H9 (cell line): ENCODE measurements at regions not wholly inside any gene's neighbourhood (a gene's known extent, or its start where the extent isn't known, plus 50 kb on each side); places are given as distances from the start of the nearest gene placed in this dataset.

Experiments
- DNase-seq: peaks from one replicate; pipeline ENCODE4 v3.0.0-alpha.2; 2017
- H2AFZ ChIP-seq: one replicate; pipeline ENCODE4 v1.6.1; 2013; ENCODE audit warnings: mild to moderate bottlenecking, low read length, control low read depth, moderate library complexity
- H2AK5ac ChIP-seq: 2 replicates; pipeline ENCODE4 v1.6.1; 2013; ENCODE audit warnings: low read length, control low read depth, mixed read lengths; ENCODE audit not compliant: insufficient read length
- H2BK120ac ChIP-seq: one replicate; pipeline ENCODE4 v1.6.1; 2013; ENCODE audit warnings: low read depth, mild to moderate bottlenecking, low read length, control low read depth, inconsistent platforms; ENCODE audit not compliant: poor library complexity, severe bottlenecking
- H2BK12ac ChIP-seq: 2 replicates; pipeline ENCODE4 v1.6.1; 2013; ENCODE audit warnings: low read length, control low read depth, mixed read lengths, low read depth; ENCODE audit not compliant: insufficient read length
- H2BK15ac ChIP-seq: 2 replicates; pipeline ENCODE4 v1.6.1; 2013; ENCODE audit warnings: low read depth, low read length, control low read depth
- H2BK20ac ChIP-seq: one replicate; pipeline ENCODE4 v1.6.1; 2013; ENCODE audit warnings: low read depth, mild to moderate bottlenecking, low read length, control low read depth, inconsistent platforms; ENCODE audit not compliant: poor library complexity, severe bottlenecking
- H2BK5ac ChIP-seq: 2 replicates; pipeline ENCODE4 v1.6.1; 2013; ENCODE audit warnings: low read length, control low read depth, mixed read lengths; ENCODE audit not compliant: insufficient read length
- H3K14ac ChIP-seq: 2 replicates; pipeline ENCODE4 v1.6.1; 2013; ENCODE audit warnings: low read length, control low read depth; ENCODE audit not compliant: insufficient read depth
- H3K18ac ChIP-seq: 2 replicates; pipeline ENCODE4 v1.6.1; 2013; ENCODE audit warnings: low read depth, mild to moderate bottlenecking, mixed read lengths, low read length, control low read depth; ENCODE audit not compliant: insufficient read length
- H3K23ac ChIP-seq: 2 replicates; pipeline ENCODE4 v1.6.1; 2013; ENCODE audit warnings: low read length, control low read depth, mixed read lengths, low read depth; ENCODE audit not compliant: insufficient read length
- H3K23me2 ChIP-seq: 2 replicates; pipeline ENCODE4 v1.6.1; 2013; ENCODE audit warnings: low read depth, mild to moderate bottlenecking, mixed read lengths, low read length, control low read depth; ENCODE audit not compliant: insufficient read length, poor library complexity, severe bottlenecking
- H3K27ac ChIP-seq: 2 replicates; pipeline ENCODE4 v1.5.1; 2013; ENCODE audit warnings: low read length, control low read depth, mixed read lengths, low read depth; ENCODE audit not compliant: insufficient read length
- H3K27me3 ChIP-seq: 2 replicates; pipeline ENCODE4 v1.6.1; 2013; ENCODE audit warnings: low read length, control low read depth, inconsistent platforms; ENCODE audit not compliant: insufficient read depth
- H3K4ac ChIP-seq: 2 replicates; pipeline ENCODE4 v1.6.1; 2013; ENCODE audit warnings: low read depth, mild to moderate bottlenecking, control low read depth, inconsistent platforms, low read length, moderate library complexity
- H3K4me1 ChIP-seq: 2 replicates; pipeline ENCODE4 v1.6.1; 2013; ENCODE audit warnings: low read length, control low read depth, inconsistent platforms; ENCODE audit not compliant: insufficient read depth
- H3K4me2 ChIP-seq: 2 replicates; pipeline ENCODE4 v1.6.1; 2013; ENCODE audit warnings: low read length, control low read depth, mixed read lengths; ENCODE audit not compliant: insufficient read length, insufficient read depth
- H3K56ac ChIP-seq: 2 replicates; pipeline ENCODE4 v1.6.1; 2013; ENCODE audit warnings: low read depth, mild to moderate bottlenecking, mixed read lengths, low read length, control low read depth; ENCODE audit not compliant: insufficient read length
- H3K79me1 ChIP-seq: 2 replicates; pipeline ENCODE4 v1.6.1; 2013; ENCODE audit warnings: low read depth, mild to moderate bottlenecking, moderate library complexity, low read length, control low read depth, inconsistent platforms; ENCODE audit not compliant: insufficient read depth, poor library complexity, severe bottlenecking
- H3K79me2 ChIP-seq: 2 replicates; pipeline ENCODE4 v1.6.1; 2013; ENCODE audit warnings: low read length, control low read depth, inconsistent platforms; ENCODE audit not compliant: insufficient read depth
- H3K9ac ChIP-seq: 2 replicates; pipeline ENCODE4 v1.6.1; 2013; ENCODE audit warnings: low read length, control low read depth, mixed read lengths; ENCODE audit not compliant: insufficient read length; ENCODE audit errors: extremely low read depth
- H3K9me3 ChIP-seq: one replicate; pipeline ENCODE4 v1.6.1; 2013; ENCODE audit warnings: low read depth, low read length, inconsistent platforms; ENCODE audit not compliant: control insufficient read depth
- H3T11ph ChIP-seq: one replicate; pipeline ENCODE4 v1.6.1; 2013; ENCODE audit warnings: mild to moderate bottlenecking, low read length, control low read depth, inconsistent platforms
- H4K20me1 ChIP-seq: one replicate; pipeline ENCODE4 v1.6.1; 2013; ENCODE audit not compliant: control insufficient read depth, insufficient read length, insufficient read depth
- H4K5ac ChIP-seq: 2 replicates; pipeline ENCODE4 v1.6.1; 2013; ENCODE audit warnings: low read depth, mild to moderate bottlenecking, mixed read lengths, low read length, control low read depth; ENCODE audit not compliant: insufficient read length
- H4K8ac ChIP-seq: replicated peaks from 2 replicates; pipeline ENCODE4 v1.6.1; 2013; ENCODE audit warnings: low read length, control low read depth, mixed read lengths, low read depth; ENCODE audit not compliant: insufficient read length
- H4K91ac ChIP-seq: 2 replicates; pipeline ENCODE4 v1.6.1; 2013; ENCODE audit warnings: low read depth, mild to moderate bottlenecking, moderate library complexity, mixed read lengths, low read length, control low read depth; ENCODE audit not compliant: insufficient read length
- H3K27ac Mint-ChIP-seq, 3 experiments: 2 replicates in 2 of 3; 3 replicates in 1 of 3; pipeline ENCODE4 v1.8.0; 2020 to 2021; ENCODE audit warnings: mixed read lengths in 3 of 3, mild to moderate bottlenecking in 1 of 3, moderate library complexity in 1 of 3
- H3K27me3 Mint-ChIP-seq: 2 replicates; pipeline ENCODE4 v1.8.0; 2021; ENCODE audit warnings: low read depth, mild to moderate bottlenecking, moderate library complexity, mixed read lengths
- H3K36me3 Mint-ChIP-seq, 3 experiments: 2 replicates in 2 of 3; 3 replicates in 1 of 3; pipeline ENCODE4 v1.8.0; 2020 to 2021; ENCODE audit warnings: low read depth in 3 of 3, mixed read lengths in 3 of 3; ENCODE audit not compliant: insufficient read depth in 1 of 3
- H3K4me1 Mint-ChIP-seq, 2 experiments: 2 replicates each; pipeline ENCODE4 v1.8.0; 2020; ENCODE audit warnings: mixed read lengths in 2 of 2
- H3K4me3 Mint-ChIP-seq, 2 experiments: 2 replicates in 1 of 2; 3 replicates in 1 of 2; pipeline ENCODE4 v1.8.0; 2020 to 2021; ENCODE audit warnings: mild to moderate bottlenecking in 2 of 2, mixed read lengths in 2 of 2, moderate library complexity in 1 of 2
- H3K9me3 Mint-ChIP-seq, 2 experiments: 2 replicates in 1 of 2; 3 replicates in 1 of 2; pipeline ENCODE4 v1.8.0; 2020; ENCODE audit warnings: mild to moderate bottlenecking in 2 of 2, mixed read lengths in 2 of 2, moderate library complexity in 1 of 2
- CTCF ChIP-seq: fragments of 200-600 bp; sonication (generic); conservative IDR thresholded peaks from 3 replicates; pipeline ENCODE4 v1.8.0; 2021; ENCODE audit warnings: antibody characterized with exemption, mild to moderate bottlenecking
- WGBS: extraction: QIAGEN DNeasy Blood & Tissue Kit; methylation state at CpG from one replicate; pipeline ENCODE4 v1.1.7; 2013; ENCODE audit warnings: missing lambda C conversion rate, low lambda C conversion rate, mixed read lengths; ENCODE audit not compliant: insufficient read length; ENCODE audit errors: extremely low coverage; 5-methylcytosine and 5-hydroxymethylcytosine counted together

GRCh38 chr3:81888914-81889557 is 127.6 kb upstream of the GBE1 start:
- no peaks in the 10 kb centered on the region for H3K9me3 ChIP-seq
- H3K14ac ChIP-seq = no peak overlapping the region
- no peaks in the 10 kb centered on the region for H3K23me2 ChIP-seq
- H3K79me2 ChIP-seq = no peaks in the 10 kb centered on the region
- no peak overlapping the region for H2BK120ac ChIP-seq
- no peaks in the 10 kb centered on the region for H3K27me3 ChIP-seq
- H3T11ph ChIP-seq = no peak overlapping the region
- no peak overlapping the region for H3K18ac ChIP-seq
- H3K4me2 ChIP-seq = no peak overlapping the region
- H4K8ac ChIP-seq = no peak overlapping the region
- no peak overlapping the region for H3K56ac ChIP-seq
- no peaks in the 10 kb centered on the region; a peak in 1 of 5 replicates for H3K9me3 Mint-ChIP-seq
- no peak overlapping the region for H3K27ac ChIP-seq
- H3K23ac ChIP-seq = no peak overlapping the region
- TF ChIP-seq CTCF = no peak
- H3K27me3 Mint-ChIP-seq = no peaks in the 10 kb centered on the region
- H2BK20ac ChIP-seq = no peak overlapping the region
- no peak overlapping the region for H2AFZ ChIP-seq
- WGBS = no CpG with 5 or more reads among the region's 6 CpGs
- no peak overlapping the region for H3K4me3 Mint-ChIP-seq
- no peaks in the 10 kb centered on the region for H3K36me3 Mint-ChIP-seq
- H3K27ac Mint-ChIP-seq = peak overlapping the region in 1 of 3 experiments; percentile 29; a peak in 1 of 7 replicates
- no peaks in the 10 kb centered on the region; the same call in 1 of the 2 replicates for H3K4me1 ChIP-seq
- H3K4ac ChIP-seq = no peak overlapping the region
- peaks cover 13 to 14% of the 10 kb centered on the region in 2 experiments for H3K4me1 Mint-ChIP-seq
- no peaks in the 10 kb centered on the region for H3K79me1 ChIP-seq
- H4K20me1 ChIP-seq = no peaks in the 10 kb centered on the region
- no peak for DNase-seq
- no peak overlapping the region for H2BK5ac ChIP-seq
- H2BK15ac ChIP-seq = no peak overlapping the region
- H2BK12ac ChIP-seq = no peak overlapping the region
- no peak overlapping the region for H3K9ac ChIP-seq
- no peak overlapping the region for H4K91ac ChIP-seq
- H4K5ac ChIP-seq = no peak overlapping the region
- H2AK5ac ChIP-seq = no peak overlapping the region
